ENCODE measurements at regions not wholly inside any gene's neighbourhood (a gene's known extent, or its start where the extent isn't known, plus 50 kb on each side); places are given as distances from the start of the nearest gene placed in this dataset.
A peak's percentile ranks its signal among the peaks of the same experiment; 100 is the strongest.

DNA sequence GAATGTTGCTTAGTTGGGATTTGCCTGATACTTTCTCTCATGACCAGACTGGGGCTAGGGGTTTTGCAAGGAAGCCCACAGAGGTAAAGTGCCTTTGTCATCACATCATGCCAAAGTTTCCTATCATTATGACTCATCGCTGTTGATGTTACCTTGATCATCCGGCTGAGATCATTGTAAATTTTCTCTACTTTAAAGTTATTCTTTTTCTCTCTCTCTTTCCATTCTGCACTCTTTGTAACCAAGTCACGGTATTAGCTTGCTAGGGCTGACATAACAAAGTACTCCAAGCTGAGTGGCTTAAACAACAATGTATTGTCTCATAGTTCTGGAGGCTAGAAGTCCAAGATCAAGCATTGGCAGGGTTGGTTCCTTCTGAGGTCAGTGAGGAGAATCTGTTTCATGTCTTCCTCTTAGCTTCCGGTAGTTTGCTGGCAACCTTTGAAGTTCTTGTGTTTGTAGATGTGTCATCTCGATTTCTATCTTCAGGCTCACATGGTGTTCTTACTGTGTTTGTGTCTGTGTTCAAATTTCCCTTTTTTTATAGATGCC, 113.0 kb downstream of the DTHD1 start:
- no peak for DNase-seq

DNA sequence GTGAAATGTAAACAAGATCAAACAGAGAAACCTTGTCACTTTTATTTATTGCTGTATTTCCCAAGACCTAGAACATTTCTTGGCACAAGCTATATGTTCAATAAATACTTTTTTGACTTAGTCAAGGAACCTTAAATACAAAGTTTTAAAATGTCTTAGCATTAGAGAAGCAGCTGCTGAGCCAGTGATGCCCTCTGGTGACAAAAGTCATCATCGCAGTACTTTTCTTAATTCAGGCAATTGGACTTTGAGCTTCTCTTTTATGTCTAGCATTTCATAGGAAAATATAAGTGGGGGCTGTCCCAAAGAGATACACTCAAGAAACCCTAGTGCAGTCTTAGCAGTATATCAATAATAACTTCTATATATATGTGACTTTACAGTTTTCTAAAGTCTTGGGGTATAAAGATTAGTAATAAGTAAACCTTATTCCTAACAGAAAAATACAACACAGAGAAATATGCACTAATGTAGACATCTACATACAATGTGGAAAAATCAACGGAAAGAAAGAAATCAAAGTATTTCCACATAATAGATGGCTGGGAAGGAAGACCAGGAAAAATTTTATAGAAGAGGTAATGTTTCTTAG, 118.4 kb downstream of the DTHD1 start:
- DNase-seq, result no peak

DNA sequence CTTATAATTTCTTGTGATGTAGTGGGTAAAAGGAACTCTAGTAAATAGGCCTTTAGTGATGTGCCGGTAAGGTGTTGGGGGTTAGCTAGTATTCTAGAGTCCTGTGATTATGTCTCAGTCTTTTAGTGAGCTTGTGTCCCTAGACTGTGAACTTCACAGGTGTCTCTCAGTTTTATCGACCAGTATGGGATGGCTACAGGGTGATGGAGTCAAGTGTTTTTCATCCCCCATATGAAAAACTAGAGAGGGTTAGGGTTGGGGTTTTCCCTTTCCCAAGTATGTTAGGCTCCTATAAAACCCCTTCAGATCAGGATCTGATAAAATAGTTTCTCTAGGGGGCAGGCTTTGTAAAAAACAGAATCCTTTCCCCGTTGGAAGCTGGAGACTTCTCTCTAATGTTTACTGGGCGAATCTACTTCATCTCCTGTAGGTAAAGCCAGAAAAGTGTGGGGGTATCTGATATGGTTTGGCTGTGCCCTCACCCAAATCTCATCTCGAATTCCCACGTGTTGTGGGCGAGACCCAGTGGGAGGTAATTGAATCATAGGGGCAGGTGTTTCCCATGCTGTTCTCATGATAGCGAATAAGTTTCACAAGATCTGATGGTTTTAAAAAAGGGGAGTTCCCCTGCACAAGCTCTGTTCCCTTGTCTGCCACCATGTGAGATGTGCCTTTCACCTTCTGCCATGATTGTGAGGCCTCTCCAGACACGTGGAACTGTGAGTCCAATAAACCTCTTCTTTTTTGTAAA, 120.8 kb downstream of the DTHD1 start:
- DNase-seq, result no peak

DNA sequence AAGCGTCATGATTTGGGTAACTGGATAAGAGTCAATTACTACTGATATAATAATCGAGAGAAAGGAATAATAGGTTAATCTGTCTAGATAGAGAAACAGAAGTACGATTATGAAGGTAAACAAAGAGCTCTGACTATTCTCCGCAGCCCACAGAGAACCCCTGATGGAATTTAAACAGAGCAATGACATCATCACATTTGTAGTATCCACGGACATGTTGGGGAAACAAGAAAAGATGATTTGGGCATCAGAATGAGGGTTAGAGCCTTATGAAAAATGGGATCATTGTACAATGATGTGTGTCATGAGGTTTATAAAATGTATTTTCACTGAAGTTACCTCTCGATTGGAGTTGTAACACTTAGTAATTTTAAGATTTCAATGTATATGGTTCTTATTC, 129.9 kb downstream of the DTHD1 start:
- no peak for DNase-seq

DNA sequence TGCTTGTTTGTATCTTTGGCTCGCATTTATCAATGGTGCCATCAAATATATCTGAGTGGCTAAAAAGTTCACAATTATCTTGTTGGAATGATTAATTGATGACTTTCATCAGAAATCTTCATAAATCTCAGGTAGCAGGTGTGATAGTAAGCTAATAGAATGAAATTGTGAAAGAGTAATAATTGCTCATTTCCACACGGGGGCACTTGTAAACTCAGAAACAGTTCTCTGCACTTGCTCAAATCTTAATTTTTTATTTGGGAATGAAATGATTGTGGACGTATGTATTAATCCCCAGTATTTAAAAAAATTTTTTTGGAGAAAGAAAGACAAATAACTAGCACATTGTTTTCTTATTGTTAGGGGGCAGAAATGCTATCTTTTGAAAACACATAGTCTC, 132.8 kb downstream of the DTHD1 start:
- DNase-seq, result no peak

DNA sequence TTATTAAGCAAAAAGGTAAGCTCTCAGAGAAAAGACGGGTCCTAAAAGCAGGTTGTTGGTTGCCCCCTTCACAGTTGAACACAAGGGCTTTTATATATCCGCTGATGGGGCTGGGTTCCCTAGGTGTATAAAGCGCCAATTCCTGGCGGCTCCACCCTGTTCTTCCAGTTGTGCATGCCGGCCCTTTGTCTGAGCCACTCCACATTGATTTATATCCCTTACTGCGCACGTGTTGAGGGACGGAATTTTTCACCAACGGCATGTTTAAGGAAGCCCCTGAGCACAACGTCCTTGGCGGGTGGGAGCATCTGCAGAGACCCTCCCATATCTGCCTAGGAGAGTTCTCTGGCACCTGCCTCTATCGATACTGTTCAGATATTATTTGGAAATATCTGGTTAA, 135.7 kb downstream of the DTHD1 start:
- no peak for DNase-seq

DNA sequence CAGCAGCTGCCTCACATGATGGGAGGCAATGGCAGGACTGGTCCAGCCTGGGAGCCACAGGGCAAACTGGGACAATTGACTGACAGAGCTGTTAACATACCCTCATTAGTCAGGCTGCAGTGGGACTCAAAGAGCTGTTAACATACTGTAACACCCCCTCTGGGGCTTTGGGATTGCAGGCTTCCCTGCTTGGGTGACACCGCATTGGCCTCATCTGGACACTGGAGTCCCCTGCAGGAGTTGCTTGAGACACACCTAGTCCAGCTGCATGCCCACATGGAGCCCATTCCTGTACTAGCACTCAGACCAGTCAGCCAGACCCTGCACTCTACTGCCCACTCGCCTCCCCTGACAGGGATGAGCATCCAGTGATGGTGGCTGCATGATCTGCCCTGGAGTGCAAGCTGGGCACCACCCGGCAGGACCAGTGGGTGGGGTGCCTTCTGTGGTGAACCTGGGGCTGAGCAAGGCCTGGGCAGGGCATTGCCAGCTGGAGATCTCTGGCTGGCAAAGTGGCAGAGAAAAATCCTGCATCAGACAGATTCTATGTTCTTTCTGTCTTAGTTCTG, 138.8 kb downstream of the DTHD1 start:
- DNase-seq, result no peak

DNA sequence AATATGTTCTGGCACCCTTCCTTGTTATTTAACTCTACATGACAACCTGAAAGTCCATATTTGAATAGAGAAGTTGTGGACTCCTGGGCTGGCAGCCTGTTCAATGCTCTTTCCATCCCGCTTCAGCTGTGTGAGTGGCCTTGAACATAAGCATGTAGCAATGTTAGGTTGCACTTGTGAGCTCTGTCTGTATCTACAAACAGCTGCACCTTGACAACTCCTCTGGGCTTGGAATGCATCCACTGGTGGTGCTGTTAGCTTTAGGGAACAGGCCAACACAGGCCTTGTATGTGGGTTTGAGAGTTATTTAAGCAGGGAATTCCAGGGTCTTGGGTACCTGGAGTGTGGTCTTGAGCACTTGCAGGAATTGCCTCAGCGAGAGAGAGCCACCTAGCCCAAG, 141.2 kb downstream of the DTHD1 start:
- DNase-seq, result no peak

DNA sequence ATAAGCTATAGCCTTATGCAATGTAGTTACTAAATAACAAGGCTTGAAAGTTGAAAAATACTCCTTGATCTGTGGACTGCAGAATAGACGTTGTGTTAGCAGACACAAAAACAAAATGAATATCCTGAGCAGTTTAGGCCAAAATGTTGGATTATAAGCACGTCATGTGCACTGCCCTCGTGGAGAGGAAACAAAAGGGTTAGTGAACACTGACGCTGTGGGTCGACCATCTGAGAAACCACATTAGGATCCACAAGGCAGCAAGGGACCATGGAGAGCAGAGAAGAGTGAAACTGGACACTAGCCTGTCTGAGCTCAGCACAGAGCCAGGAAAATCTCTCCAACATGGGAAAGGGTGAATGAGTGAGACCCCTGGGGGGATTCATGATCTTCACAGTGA, 145.3 kb downstream of the DTHD1 start:
- DNase-seq, result no peak

DNA sequence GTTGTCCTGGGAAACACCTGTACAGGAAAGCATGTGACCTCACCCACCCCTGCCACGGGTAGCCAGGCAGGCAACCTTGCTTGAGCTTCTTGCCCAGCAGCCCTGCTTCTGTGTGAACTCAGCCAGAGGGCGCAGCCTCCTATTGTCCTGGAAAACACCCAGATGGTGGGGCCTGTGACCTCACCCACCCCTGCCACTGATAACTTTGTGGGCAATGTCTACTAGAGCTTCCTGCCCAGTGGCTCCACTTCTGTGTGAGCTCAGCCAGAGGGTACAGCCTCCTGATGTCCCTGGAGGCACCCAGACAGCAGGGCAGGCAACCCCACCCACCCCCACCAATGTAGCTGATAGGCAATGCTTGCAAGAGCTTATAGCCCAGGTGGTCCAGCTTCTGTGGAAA, 146.3 kb downstream of the DTHD1 start:
- DNase-seq, result no peak

DNA sequence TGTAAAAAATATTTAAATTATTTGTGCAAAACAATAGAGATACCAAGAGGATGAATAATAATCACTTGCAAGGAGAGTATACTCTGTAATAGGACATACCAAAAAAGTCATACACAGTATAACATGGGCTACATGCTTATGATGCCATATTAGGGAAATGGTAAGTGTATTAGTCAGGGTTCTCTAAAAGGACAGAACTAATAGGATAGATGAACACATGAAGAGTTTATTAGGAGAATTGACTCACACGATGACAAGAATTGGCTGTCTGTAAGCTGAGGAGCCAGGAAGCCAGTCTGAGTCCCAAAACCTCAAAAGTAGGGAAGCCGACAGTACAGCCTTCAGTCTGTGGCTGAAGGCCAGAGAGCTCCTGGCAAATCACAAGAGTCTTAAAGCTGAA, 151.2 kb downstream of the DTHD1 start:
- DNase-seq, result no peak

DNA sequence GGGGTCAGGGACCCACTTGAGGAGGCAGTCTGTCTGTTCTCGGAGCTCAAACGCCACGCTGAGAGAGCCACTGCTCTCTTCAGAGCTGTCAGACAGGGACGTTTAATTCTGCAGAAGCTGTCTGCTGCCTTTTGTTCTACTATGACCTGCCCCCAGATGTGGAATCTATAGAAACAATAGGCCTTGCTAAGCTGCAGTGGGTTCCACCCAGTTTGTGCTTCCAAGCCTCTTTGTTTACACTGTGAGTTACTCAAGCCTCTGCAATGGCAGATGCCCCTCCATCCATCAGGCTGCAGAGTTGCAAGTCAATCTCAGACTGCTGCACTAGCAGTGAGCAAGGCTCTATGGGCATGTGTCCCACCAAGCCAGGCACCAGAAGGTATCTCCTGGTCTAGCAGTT, 158.1 kb downstream of the DTHD1 start:
- no peak for DNase-seq

DNA sequence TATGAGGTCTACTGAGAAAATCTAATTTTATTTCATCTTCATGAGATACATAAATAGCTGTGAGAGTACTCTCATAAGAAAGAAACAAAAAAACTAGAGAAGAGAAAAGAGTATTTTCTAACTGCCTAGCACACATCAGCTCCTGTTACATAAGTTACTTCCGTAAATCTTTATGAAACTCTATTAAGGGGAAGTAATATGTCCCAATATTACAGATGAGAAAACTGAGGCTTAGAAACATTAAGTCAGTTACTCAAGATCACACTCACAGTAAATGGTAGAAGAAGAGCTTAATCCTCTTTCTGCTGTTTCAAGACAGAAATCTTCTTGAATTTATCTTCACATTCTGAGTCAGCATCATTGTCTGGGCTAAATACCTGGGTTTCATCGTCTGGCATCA, 164.1 kb downstream of the DTHD1 start:
- no peak for DNase-seq

DNA sequence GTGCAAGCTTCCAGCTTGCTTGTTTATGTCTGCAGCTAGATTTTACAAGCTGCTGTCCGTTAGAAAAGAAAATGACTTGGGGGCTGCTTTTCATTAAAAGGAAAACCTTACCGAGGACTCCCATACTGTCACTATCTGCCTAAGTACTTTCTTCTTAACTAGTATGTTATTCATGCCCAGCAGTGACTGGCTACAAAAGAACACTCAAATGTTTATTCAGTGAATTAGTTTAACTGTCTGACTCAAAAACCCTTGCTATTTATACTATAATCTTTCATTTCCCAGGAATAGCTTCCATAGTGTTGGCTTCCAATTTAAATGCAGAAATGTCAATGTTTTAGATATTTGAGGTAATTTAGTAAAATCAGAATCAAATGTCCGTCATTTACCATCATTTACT, 164.9 kb downstream of the DTHD1 start:
- no peak for DNase-seq

DNA sequence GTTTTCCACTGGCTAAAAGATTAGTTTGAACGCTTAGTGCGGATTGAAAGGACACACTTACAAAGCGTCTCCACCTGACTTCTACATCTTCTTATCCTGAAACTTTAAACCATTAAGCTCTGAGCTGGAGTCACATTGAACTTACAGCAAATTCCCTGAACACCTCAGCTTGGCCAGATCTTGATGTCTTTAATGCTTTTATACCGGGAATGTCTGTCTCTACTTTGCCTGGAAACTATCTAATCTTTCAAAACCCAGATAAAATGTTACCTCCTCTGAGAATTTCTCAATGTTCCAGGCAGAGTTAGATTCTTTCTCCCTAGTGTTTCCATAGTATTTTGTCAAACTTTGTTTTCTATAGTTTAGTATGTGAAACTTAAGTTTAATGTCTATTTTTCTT, 179.9 kb downstream of the DTHD1 start:
- no peak for DNase-seq

DNA sequence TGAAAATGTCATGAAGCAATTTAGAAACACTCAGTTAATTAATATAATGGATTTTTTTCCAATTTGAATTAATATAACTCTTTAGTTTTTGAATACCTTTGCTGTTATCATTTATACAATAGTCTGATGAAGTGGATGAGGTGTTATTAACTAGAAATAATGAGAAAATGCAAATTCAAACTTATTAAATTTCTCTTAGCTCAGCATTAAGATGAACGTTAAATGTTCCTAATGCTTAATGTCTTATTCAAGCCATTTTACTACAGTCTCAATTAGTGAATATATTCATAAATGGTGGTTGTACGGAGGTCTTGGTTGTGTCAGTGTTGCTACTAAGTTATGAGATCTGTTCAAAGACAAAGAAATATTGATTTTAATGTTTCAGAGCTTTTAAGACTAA, 186.3 kb downstream of the DTHD1 start:
- DNase-seq, result no peak

DNA sequence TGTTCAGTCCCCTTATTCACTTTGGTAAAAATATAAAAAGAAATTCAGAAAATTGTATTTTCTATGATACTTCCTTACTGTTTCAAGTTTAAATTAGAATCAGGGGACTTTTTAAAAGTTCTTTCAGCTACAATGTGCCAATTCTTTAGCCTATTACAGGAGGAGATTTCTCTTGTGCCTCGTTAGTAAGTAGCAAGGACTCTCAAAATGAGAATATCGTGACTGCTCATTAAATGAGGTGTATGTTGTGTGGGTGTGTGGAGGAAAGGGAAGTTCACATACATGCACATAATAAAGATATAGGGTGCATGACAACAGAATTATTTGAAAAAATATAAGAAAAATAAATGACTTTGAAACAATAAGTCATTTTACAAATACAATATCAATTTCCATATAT, 190.5 kb downstream of the DTHD1 start:
- DNase-seq, result no peak

DNA sequence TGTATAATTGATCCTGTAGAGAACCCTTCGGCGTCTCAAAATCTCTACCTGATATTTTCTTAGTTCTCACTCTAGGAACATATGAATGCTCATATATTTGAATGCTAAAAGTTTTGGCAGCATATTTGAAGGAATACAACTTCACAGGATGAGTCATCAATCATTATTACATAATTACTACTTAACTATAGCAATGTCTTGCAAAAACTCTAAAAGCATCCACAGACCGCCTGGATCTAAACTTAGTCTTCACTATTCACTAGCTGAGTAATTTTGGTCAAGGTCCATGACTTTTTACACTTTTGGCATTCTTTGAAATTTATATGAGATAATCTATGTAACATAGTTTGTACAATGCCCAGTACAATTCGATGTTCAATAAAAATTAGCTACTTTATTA, 194.7 kb downstream of the DTHD1 start:
- no peak for DNase-seq

DNA sequence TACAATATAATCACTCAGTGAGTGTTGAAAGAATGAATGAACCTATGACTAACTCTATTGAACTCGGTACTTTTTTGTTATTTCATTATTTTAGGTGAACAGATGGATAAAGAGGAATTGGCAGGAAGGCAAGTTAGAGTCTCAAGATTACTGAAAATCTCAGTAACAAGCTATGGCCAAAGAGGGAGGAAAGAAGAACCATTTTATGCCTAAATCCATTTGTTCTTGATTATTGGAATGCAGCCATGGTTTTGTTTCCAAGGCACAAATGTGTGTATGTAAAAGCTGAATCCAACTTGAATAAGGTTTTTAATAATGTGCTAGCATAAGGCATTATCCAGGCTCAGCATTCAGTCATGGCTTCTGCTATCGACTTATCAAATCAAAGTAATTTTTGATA, 196.4 kb downstream of the DTHD1 start:
- DNase-seq, result peak; percentile 1

DNA sequence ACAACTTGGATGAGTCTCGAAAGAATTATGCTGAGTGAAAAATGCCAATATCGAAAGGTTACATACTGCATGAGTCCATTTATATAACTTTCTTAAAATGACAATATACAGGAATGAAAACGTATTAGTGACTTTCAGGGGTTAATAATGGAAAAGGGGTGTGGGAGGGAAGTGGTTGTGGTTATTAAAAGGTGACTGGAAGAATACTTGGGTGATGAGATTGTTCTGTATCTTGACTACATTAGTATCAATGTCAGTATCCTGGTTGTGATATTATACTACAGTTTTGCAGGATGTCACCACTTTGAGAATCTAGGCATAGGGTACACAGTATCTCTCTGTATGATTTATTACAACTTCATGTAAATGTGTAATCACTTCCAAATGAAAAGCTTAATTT, 204.5 kb downstream of the DTHD1 start:
- no peak for DNase-seq

DNA sequence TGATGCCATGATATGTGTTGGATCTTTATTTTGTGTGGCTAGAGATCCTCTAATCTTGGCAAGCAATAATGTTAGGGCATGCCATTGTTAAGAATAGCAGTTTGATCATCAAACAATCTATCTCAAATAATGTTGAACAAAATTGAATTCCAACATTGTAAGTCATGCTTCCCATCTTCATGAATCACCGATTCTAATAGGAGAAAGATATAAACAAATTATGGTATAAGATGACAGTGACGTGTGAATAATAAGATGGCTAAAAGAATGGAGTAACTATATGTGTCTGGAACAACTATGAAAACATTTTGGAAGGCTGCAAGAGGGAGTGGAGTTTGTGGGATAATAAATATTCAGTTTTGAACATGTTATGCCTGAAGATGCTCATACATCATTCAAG, 208.4 kb downstream of the DTHD1 start:
- DNase-seq, result no peak

DNA sequence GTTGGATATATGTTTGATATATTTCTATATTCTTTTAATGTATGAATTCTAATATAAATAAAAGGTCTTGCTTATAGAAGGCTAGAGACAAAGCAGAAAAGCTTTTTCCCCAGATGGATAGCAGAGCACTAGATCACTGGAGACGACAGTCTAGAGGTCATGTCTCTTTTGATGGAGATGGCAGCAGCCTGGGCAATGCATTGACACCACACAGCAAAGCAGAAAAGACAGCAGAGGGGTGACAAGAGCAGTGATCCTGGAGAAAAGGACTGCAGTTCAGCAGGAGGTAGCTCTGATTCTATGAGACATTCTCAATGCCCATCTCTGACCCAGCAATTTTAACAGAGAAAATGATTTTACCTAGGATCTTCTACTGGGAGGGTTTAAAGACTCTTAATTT, 210.6 kb downstream of the DTHD1 start:
- DNase-seq, result no peak

DNA sequence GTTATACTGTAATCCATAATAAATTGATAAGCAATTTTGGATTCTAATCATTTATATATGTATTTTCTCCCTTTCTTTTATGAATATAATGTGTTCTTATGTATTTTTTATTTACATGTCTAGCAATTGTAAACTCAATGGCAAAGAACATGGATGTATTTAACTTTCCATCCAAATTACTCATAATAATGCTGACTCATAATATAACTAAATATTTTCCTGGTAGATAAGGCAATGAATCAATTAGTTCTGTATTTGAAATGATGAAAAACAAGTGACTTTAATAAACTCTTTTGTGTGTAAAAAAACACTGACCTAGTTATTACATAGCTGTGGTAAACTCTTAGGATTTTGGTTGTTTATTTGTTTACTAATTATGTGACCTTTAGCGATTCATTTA, 211.2 kb downstream of the DTHD1 start:
- no peak for DNase-seq

DNA sequence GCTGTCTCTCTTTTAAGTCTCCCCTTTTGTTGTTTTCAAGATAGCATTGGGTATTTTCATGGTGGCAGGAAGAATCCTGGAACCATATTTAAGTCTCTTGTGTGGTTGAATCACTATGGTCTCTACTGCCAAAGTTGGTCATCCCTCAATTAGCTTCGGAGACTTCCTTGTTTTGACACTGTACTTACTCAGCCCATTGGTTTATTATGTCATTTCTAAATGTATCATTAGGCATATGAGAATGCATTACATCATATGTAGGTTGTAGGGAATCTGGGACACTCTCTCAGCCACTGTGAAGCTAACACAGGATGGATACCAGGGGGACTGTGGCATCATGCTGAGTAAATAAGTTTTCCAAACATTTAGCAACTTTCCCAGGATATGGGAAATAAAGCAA, 211.8 kb downstream of the DTHD1 start:
- DNase-seq, result no peak

DNA sequence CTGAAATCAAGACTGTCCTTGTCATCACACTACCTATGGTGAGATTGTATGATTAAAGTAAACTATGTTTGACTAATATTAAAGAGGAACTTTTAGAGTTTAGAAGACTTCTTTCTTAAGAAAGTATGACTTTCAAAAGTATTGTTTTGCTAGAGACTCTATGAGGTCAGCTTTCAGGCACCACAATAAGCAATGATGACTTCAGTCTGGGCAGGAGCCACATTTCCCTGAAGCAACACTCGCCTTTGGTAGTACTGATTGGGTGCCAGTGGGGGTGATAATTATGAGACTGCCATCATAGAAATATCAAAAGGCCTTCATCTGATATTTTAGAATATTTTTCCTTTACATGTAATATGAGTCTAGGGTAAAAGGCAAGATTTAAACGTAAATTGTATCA, 212.6 kb downstream of the DTHD1 start:
- DNase-seq, result no peak

All from DMS 273 treated with DMSO at 0.1 percent for 48 hours (cell line).